ENCODE measurements at regions not wholly inside any gene's neighbourhood (a gene's known extent, or its start where the extent isn't known, plus 50 kb on each side); places are given as distances from the start of the nearest gene placed in this dataset.

- TF ChIP-seq ZNF462 (CRISPR knock-in tag; IDR thresholded peaks at IDR 0.05) (no peak), POLR2AphosphoS5 (IDR thresholded peaks at IDR 0.05; ENCODE audit: low read depth) (no peak), CREB1 (CRISPR knock-in tag; IDR thresholded peaks at IDR 0.05; ENCODE audit: low read depth) (no peak)
- TF ChIP-seq, protein P1, sequence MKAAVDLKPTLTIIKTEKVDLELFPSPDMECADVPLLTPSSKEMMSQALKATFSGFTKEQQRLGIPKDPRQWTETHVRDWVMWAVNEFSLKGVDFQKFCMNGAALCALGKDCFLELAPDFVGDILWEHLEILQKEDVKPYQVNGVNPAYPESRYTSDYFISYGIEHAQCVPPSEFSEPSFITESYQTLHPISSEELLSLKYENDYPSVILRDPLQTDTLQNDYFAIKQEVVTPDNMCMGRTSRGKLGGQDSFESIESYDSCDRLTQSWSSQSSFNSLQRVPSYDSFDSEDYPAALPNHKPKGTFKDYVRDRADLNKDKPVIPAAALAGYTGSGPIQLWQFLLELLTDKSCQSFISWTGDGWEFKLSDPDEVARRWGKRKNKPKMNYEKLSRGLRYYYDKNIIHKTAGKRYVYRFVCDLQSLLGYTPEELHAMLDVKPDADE (IDR thresholded peaks at IDR 0.05) = no peak
Observed at GRCh38 chr10:121025731-121026130, 174.6 kb downstream of the WDR11 start (continued).

- Histone ChIP-seq H3K27ac (ENCODE audit: low read depth) (no peak overlapping the region), H3K9me2 (ENCODE audit: insufficient read depth) (no peaks in the 10 kb centered on the region; the same call in 1 of the 2 replicates), H2AFZ (no peak overlapping the region), H3F3A (replicated peaks; ENCODE audit: low read depth) (no peaks in the 10 kb centered on the region), H3K4me2 (no peak overlapping the region), H3K79me2 (replicated peaks; ENCODE audit: insufficient read depth) (no peaks in the 10 kb centered on the region), H3K27me3 (ENCODE audit: insufficient read depth) (no peaks in the 10 kb centered on the region), H3K36me3 (ENCODE audit: insufficient read depth) (no peaks in the 10 kb centered on the region), H3K4me3 (no peak overlapping the region), H3K4me1 (ENCODE audit: insufficient read depth) (no peaks in the 10 kb centered on the region), H4K20me1 (replicated peaks; ENCODE audit: insufficient read depth) (no peaks in the 10 kb centered on the region)
- H3K36me3 Mint-ChIP-seq (ENCODE audit: low read depth) = no peaks in the 10 kb centered on the region
- H3K27me3 Mint-ChIP-seq (ENCODE audit: insufficient read depth, low read depth, poor library complexity) = peaks cover 2% of the 10 kb centered on the region
- DNase-seq (ENCODE audit: low spot score) = no peak
- H3K27ac Mint-ChIP-seq = no peak overlapping the region
- no peak overlapping the region for H3K4me3 Mint-ChIP-seq
- no peak for ATAC-seq
- no peaks in the 10 kb centered on the region; the same call in 2 of the 3 replicates for H3K9me3 Mint-ChIP-seq
- H3K4me1 Mint-ChIP-seq = no peaks in the 10 kb centered on the region
- TF ChIP-seq JUNB (IDR thresholded peaks at IDR 0.05; ENCODE audit: unreplicated experiment) = no peak
- TF ChIP-seq, protein P2, sequence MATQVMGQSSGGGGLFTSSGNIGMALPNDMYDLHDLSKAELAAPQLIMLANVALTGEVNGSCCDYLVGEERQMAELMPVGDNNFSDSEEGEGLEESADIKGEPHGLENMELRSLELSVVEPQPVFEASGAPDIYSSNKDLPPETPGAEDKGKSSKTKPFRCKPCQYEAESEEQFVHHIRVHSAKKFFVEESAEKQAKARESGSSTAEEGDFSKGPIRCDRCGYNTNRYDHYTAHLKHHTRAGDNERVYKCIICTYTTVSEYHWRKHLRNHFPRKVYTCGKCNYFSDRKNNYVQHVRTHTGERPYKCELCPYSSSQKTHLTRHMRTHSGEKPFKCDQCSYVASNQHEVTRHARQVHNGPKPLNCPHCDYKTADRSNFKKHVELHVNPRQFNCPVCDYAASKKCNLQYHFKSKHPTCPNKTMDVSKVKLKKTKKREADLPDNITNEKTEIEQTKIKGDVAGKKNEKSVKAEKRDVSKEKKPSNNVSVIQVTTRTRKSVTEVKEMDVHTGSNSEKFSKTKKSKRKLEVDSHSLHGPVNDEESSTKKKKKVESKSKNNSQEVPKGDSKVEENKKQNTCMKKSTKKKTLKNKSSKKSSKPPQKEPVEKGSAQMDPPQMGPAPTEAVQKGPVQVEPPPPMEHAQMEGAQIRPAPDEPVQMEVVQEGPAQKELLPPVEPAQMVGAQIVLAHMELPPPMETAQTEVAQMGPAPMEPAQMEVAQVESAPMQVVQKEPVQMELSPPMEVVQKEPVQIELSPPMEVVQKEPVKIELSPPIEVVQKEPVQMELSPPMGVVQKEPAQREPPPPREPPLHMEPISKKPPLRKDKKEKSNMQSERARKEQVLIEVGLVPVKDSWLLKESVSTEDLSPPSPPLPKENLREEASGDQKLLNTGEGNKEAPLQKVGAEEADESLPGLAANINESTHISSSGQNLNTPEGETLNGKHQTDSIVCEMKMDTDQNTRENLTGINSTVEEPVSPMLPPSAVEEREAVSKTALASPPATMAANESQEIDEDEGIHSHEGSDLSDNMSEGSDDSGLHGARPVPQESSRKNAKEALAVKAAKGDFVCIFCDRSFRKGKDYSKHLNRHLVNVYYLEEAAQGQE (IDR thresholded peaks at IDR 0.05; ENCODE audit: unreplicated experiment) = no peak
- no peak for TF ChIP-seq CREB1 (CRISPR knock-in tag; IDR thresholded peaks at IDR 0.05; ENCODE audit: low read depth)
- no peak for TF ChIP-seq EZH2phosphoT487 (IDR thresholded peaks at IDR 0.05; ENCODE audit: unreplicated experiment)
- TF ChIP-seq ZNF331 (CRISPR knock-in tag; IDR thresholded peaks at IDR 0.05; ENCODE audit: low read depth) = no peak
- TF ChIP-seq, protein P1 (IDR thresholded peaks at IDR 0.05) = no peak
- no peak for TF ChIP-seq CTCF (conservative IDR thresholded peaks at IDR 0.05; ENCODE audit: low read depth in 2 of 2)
- no peak for TF ChIP-seq STAT1 (IDR thresholded peaks at IDR 0.05; ENCODE audit: unreplicated experiment)
- TF ChIP-seq ZNF114 (CRISPR knock-in tag; IDR thresholded peaks at IDR 0.05) = no peak
Observed at GRCh38 chr10:121027371-121027770, 176.2 kb downstream of the WDR11 start.

All from GM23338 (cell line).